ENCODE measurements at regions not wholly inside any gene's neighbourhood (a gene's known extent, or its start where the extent isn't known, plus 50 kb on each side); places are given as distances from the start of the nearest gene placed in this dataset.

DNA sequence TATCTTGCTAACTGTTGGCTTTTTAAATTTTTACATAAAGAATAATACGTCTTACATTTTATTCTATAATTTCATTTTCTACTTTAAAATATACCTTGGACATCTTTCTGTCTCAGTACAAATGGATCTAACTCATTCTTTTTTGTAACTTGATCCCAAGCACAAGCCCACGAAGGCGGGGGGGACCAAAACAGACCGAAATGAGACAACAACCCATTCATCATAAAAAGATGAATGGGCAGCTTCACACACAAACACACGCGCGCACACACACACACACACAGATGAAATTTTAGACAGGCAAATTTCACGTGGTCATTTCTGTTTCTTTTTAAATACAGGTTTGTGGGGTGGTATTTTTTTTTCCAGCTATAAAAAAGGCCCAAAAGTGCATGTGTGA, 271.3 kb upstream of the TOPAZ1 start:
- H3K36me3 ChIP-seq (ENCODE audit: control insufficient read depth in 2 of 2, insufficient read depth in 2 of 2, low read length in 1 of 2): no peaks in the 10 kb centered on the region
- POLR2A ChIA-PET: no interaction called here
- TF ChIP-seq NFYB (IDR thresholded peaks at IDR 0.05; ENCODE audit: insufficient read depth, low read depth, low read length) (no peak), GABPA (IDR thresholded peaks at IDR 0.05; ENCODE audit: low read depth) (no peak), CHD4 (IDR thresholded peaks at IDR 0.05) (no peak), ZNF384 (IDR thresholded peaks at IDR 0.05; ENCODE audit: borderline replicate concordance, low read depth, low read length) (no peak), ATF7 (IDR thresholded peaks at IDR 0.05; ENCODE audit: low read depth) (no peak), MEF2B (IDR thresholded peaks at IDR 0.05; ENCODE audit: partially characterized antibody, poor library complexity, severe bottlenecking) (no peak), STAT3 (IDR thresholded peaks at IDR 0.05; ENCODE audit: low read depth, low read length) (no peak), POLR2A (IDR thresholded peaks at IDR 0.05; ENCODE audit: low read depth, low read length) (no peak), MTA2 (IDR thresholded peaks at IDR 0.05; ENCODE audit: low read depth) (no peak), MXI1 (IDR thresholded peaks at IDR 0.05; ENCODE audit: low read depth, low read length) (no peak), TARDBP (IDR thresholded peaks at IDR 0.05; ENCODE audit: borderline replicate concordance) (no peak), ZBED1 (IDR thresholded peaks at IDR 0.05; ENCODE audit: borderline replicate concordance) (no peak), NR2F1 (conservative IDR thresholded peaks at IDR 0.05) (no peak), CREM (IDR thresholded peaks at IDR 0.05; ENCODE audit: low read depth) (no peak), RBBP5 (conservative IDR thresholded peaks at IDR 0.05) (no peak)
- TF ChIP-seq, protein P1, sequence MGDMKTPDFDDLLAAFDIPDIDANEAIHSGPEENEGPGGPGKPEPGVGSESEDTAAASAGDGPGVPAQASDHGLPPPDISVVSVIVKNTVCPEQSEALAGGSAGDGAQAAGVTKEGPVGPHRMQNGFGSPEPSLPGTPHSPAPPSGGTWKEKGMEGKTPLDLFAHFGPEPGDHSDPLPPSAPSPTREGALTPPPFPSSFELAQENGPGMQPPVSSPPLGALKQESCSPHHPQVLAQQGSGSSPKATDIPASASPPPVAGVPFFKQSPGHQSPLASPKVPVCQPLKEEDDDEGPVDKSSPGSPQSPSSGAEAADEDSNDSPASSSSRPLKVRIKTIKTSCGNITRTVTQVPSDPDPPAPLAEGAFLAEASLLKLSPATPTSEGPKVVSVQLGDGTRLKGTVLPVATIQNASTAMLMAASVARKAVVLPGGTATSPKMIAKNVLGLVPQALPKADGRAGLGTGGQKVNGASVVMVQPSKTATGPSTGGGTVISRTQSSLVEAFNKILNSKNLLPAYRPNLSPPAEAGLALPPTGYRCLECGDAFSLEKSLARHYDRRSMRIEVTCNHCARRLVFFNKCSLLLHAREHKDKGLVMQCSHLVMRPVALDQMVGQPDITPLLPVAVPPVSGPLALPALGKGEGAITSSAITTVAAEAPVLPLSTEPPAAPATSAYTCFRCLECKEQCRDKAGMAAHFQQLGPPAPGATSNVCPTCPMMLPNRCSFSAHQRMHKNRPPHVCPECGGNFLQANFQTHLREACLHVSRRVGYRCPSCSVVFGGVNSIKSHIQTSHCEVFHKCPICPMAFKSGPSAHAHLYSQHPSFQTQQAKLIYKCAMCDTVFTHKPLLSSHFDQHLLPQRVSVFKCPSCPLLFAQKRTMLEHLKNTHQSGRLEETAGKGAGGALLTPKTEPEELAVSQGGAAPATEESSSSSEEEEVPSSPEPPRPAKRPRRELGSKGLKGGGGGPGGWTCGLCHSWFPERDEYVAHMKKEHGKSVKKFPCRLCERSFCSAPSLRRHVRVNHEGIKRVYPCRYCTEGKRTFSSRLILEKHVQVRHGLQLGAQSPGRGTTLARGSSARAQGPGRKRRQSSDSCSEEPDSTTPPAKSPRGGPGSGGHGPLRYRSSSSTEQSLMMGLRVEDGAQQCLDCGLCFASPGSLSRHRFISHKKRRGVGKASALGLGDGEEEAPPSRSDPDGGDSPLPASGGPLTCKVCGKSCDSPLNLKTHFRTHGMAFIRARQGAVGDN (IDR thresholded peaks at IDR 0.05): no peak
- TF ChIP-seq, protein P2, sequence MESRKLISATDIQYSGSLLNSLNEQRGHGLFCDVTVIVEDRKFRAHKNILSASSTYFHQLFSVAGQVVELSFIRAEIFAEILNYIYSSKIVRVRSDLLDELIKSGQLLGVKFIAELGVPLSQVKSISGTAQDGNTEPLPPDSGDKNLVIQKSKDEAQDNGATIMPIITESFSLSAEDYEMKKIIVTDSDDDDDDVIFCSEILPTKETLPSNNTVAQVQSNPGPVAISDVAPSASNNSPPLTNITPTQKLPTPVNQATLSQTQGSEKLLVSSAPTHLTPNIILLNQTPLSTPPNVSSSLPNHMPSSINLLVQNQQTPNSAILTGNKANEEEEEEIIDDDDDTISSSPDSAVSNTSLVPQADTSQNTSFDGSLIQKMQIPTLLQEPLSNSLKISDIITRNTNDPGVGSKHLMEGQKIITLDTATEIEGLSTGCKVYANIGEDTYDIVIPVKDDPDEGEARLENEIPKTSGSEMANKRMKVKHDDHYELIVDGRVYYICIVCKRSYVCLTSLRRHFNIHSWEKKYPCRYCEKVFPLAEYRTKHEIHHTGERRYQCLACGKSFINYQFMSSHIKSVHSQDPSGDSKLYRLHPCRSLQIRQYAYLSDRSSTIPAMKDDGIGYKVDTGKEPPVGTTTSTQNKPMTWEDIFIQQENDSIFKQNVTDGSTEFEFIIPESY (IDR thresholded peaks at IDR 0.05): no peak
- TF ChIP-seq, protein P3, sequence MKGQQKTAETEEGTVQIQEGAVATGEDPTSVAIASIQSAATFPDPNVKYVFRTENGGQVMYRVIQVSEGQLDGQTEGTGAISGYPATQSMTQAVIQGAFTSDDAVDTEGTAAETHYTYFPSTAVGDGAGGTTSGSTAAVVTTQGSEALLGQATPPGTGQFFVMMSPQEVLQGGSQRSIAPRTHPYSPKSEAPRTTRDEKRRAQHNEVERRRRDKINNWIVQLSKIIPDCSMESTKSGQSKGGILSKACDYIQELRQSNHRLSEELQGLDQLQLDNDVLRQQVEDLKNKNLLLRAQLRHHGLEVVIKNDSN (IDR thresholded peaks at IDR 0.05; ENCODE audit: borderline replicate concordance, extremely low read length, insufficient read depth, low read depth, low read length): no peak
- H2AFZ ChIP-seq (ENCODE audit: control insufficient read depth, low read depth, low read length): no peak overlapping the region
- 43% methylated on average over 8 of the region's 8 CpGs for WGBS (ENCODE audit: insufficient coverage, insufficient replicate concordance, low lambda C conversion rate, missing lambda C conversion rate)
- H3K4me2 ChIP-seq (ENCODE audit: control insufficient read depth, insufficient read depth): no peak overlapping the region
- H3K79me2 ChIP-seq (ENCODE audit: control insufficient read depth, insufficient read depth, low read length): no peaks in the 10 kb centered on the region
- no peaks in the 10 kb centered on the region for H3K9me3 ChIP-seq (replicated peaks; ENCODE audit: control insufficient read depth, insufficient read depth, low read length)
- SMC1A ChIA-PET (ENCODE audit: uncharacterized antibody, unreplicated experiment): interaction anchor here (0.7 to 1.0 kb wide), 2 partner anchors 14 to 520 kb away, joined by 3 read pairs; no protein-coding TSS in a partner anchor
- in situ Hi-C loops (cut with MboI): no loop called here
- H3K4me3 ChIP-seq: no peak overlapping the region
- intact Hi-C loops (cut with micrococcal nuclease; ENCODE audit: unreplicated experiment): no loop called here
- H3K27ac ChIP-seq (ENCODE audit: control insufficient read depth, insufficient read depth): no peak overlapping the region
- H3K27me3 ChIP-seq (replicated peaks in 1 of 2; ENCODE audit: control insufficient read depth in 2 of 2, insufficient read depth in 2 of 2, low read length in 1 of 2): peaks cover 3 to 7% of the 10 kb centered on the region in 2 experiments; a peak in 3 of 4 replicates
- no peak overlapping the region for H3K9ac ChIP-seq (ENCODE audit: control insufficient read depth, insufficient read depth, low read length)
- FAIRE-seq: no peak
- RAD21 ChIA-PET (ENCODE audit: unreplicated experiment): no interaction called here
- no peak for ATAC-seq
- CTCF ChIA-PET: interaction anchor here (0.9 kb wide), 1 partner anchor 115 kb away, joined by 3 read pairs; no protein-coding TSS in a partner anchor
- H4K20me1 ChIP-seq (ENCODE audit: control insufficient read depth, insufficient read depth): no peaks in the 10 kb centered on the region
- H3K4me1 ChIP-seq (ENCODE audit: control insufficient read depth, insufficient read depth, low read length): peaks cover 12% of the 10 kb centered on the region
- no peak for DNase-seq (ENCODE audit: low read depth, low spot score)
- BruUV-seq (replicated peaks): no TSS peak
